Stomach (tissue), 8 donors: ENCODE measurements at regions not wholly inside any gene's neighbourhood (a gene's known extent, or its start where the extent isn't known, plus 50 kb on each side); places are given as distances from the start of the nearest gene placed in this dataset.

ENCODE experiments used
- DNase-seq, 2 donors: peaks; one replicate each; pipeline versions ENCODE4 v3.0.0 to v3.0.0-alpha.2; 2013 to 2019
- H3K27ac ChIP-seq, 5 donors: fragments of 200-600 bp in 4 of 5; sonication (generic) in 4 of 5; one replicate each; pipeline ENCODE4 v1.5.1; 2013 to 2019; ENCODE audit warnings: mild to moderate bottlenecking in 1 of 5, moderate library complexity in 1 of 5
- H3K27me3 ChIP-seq, 3 donors: fragments of 200-600 bp; sonication (generic); one replicate each; pipeline ENCODE4 v1.5.1; 2017 to 2019; ENCODE audit warnings: mixed run types in 1 of 3
- H3K36me3 ChIP-seq, 4 donors: fragments of 200-600 bp; sonication (generic); 1 replicate in 3 of 4; 2 replicates in 1 of 4; pipeline ENCODE4 v1.5.1; 2016 to 2019
- H3K4me1 ChIP-seq, 4 donors: fragments of 200-600 bp; sonication (generic); one replicate each; pipeline ENCODE4 v1.5.1; 2016 to 2019
- H3K4me3 ChIP-seq, 4 donors: fragments of 200-600 bp; sonication (generic) in 3 of 4; one replicate each; pipeline ENCODE4 v1.5.1; 2016 to 2019; ENCODE audit warnings: mild to moderate bottlenecking in 1 of 4
- H3K9me3 ChIP-seq, 4 donors: fragments of 200-600 bp; sonication (generic); one replicate each; pipeline ENCODE4 v1.5.1; 2016 to 2019
- EP300 ChIP-seq: sonication (generic); formaldehyde crosslinking; IDR thresholded peaks from one replicate; pipeline ENCODE4 v1.6.1; 2017; ENCODE audit warnings: antibody characterized with exemption
- POLR2A ChIP-seq, 4 donors: fragments of 450-650 bp; IDR thresholded peaks; one replicate each; pipeline ENCODE4 v1.6.1; 2016; ENCODE audit warnings: antibody characterized with exemption in 4 of 4, control low read depth in 2 of 4, mild to moderate bottlenecking in 1 of 4, moderate library complexity in 1 of 4
- POLR2AphosphoS5 ChIP-seq, 3 donors: sonication (generic); formaldehyde crosslinking; IDR thresholded peaks; one replicate each; pipeline ENCODE4 v1.6.1; 2016; ENCODE audit warnings: antibody characterized with exemption in 3 of 3
- WGBS, 5 donors: extraction: QIAGEN DNeasy Blood & Tissue Kit in 3 of 5; methylation state at CpG; one replicate each; pipeline versions ENCODE4 v1.1.5 to v1.1.7; 2013 to 2018; 5-methylcytosine and 5-hydroxymethylcytosine counted together
- intact Hi-C: fragments of 100-400 bp; cut with DNase I; formaldehyde crosslinking; loops from one replicate; pipeline ENCODE4 v1.15.1; 2023; ENCODE audit warnings: low total_unique reads
- small RNA-seq, 4 donors: library from RNA; depleted of rRNA; stranded (forward); fragments of <200 nt; gene quantifications; one replicate each; pipeline ENCODE3, GENCODE V24; 2016
- TF ChIP-seq, protein P1 (sequence below), 7 experiments: fragments of 450-650 bp in 4 of 7; fragments of 200-600 bp in 3 of 7; sonication (generic) in 3 of 7; IDR thresholded peaks; one replicate each; pipeline ENCODE4 v1.5.1; 2016 to 2019; ENCODE audit warnings: antibody characterized with exemption in 7 of 7, control low read depth in 2 of 7, mild to moderate bottlenecking in 1 of 7
- donor health status: healthy with polysubstance abuse.
- donor health status: Bipolar disorder and iron deficiency.
- donor health status: healthy.

- no peaks in the 10 kb centered on the region for H3K4me1 ChIP-seq
- intact Hi-C loops, result no loop called here
- TF ChIP-seq EP300 (no peak), POLR2AphosphoS5 (IDR thresholded peaks at IDR 0.05) (no peak), POLR2A (IDR thresholded peaks at IDR 0.05) (no peak)
- TF ChIP-seq, protein P1, sequence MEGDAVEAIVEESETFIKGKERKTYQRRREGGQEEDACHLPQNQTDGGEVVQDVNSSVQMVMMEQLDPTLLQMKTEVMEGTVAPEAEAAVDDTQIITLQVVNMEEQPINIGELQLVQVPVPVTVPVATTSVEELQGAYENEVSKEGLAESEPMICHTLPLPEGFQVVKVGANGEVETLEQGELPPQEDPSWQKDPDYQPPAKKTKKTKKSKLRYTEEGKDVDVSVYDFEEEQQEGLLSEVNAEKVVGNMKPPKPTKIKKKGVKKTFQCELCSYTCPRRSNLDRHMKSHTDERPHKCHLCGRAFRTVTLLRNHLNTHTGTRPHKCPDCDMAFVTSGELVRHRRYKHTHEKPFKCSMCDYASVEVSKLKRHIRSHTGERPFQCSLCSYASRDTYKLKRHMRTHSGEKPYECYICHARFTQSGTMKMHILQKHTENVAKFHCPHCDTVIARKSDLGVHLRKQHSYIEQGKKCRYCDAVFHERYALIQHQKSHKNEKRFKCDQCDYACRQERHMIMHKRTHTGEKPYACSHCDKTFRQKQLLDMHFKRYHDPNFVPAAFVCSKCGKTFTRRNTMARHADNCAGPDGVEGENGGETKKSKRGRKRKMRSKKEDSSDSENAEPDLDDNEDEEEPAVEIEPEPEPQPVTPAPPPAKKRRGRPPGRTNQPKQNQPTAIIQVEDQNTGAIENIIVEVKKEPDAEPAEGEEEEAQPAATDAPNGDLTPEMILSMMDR (IDR thresholded peaks at IDR 0.05), result no peak
- no peaks in the 10 kb centered on the region for H3K9me3 ChIP-seq
- H3K36me3 ChIP-seq, result no peaks in the 10 kb centered on the region
- H3K27me3 ChIP-seq, result no peaks in the 10 kb centered on the region
- H3K27ac ChIP-seq, result no peak overlapping the region
- no peak for DNase-seq
- no peak overlapping the region for H3K4me3 ChIP-seq
Measured at GRCh38 chr6:113796038-113796437, 61.1 kb upstream of the MARCKS start.

- intact Hi-C loops, result no loop called here
- DNase-seq, result no peak
- Histone ChIP-seq H3K36me3 (no peaks in the 10 kb centered on the region), H3K9me3 (no peaks in the 10 kb centered on the region), H3K4me3 (no peak overlapping the region), H3K27me3 (no peaks in the 10 kb centered on the region), H3K4me1 (peaks cover 0 to 8% (median 0%) of the 10 kb centered on the region in 4 donors), H3K27ac (no peak overlapping the region)
- TF ChIP-seq EP300, result no peak
- TF ChIP-seq POLR2A (IDR thresholded peaks at IDR 0.05), result no peak
- TF ChIP-seq, protein P1 (IDR thresholded peaks at IDR 0.05), result no peak
- no peak for TF ChIP-seq POLR2AphosphoS5 (IDR thresholded peaks at IDR 0.05)
Measured at GRCh38 chr6:113802779-113803178, 54.4 kb upstream of the MARCKS start.

DNA sequence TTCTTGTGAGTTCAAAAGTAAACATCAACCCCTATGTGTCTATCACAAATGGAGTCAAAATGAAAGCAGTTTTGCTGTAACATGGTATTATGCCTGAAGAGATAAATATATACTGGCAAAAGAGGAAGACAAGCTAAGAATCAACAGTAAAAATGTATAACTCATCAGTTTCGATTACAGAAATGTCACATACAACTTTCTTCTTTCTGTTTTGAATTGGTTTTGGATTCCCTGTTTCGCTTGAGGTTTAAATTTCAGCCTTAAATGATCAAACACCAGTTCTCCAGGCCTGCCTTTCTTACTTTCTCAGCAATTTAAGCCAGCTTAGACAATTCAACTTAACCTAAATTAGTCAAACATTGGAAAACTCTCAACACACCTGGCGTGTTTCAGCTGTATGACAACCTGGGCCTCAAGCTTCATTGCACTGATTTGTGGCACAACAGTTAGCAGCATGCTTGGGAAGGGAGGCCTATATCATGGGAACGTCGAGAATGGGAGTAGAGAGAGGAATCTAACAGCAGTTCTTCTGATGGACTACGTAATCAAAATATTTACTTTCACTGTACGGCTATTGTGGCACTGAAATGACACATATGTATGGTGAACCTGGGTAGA lies 51.9 kb upstream of the MARCKS start:
- no peak for TF ChIP-seq POLR2AphosphoS5 (IDR thresholded peaks at IDR 0.05)
- TF ChIP-seq, protein P1 (IDR thresholded peaks at IDR 0.05), result no peak
- no peaks in the 10 kb centered on the region for H3K36me3 ChIP-seq
- DNase-seq, result peak in 1 of 2 donors; percentile 47
- intact Hi-C loops, result no loop called here
- peaks cover 0 to 8% (median 0%) of the 10 kb centered on the region in 4 donors for H3K4me1 ChIP-seq
- H3K27ac ChIP-seq, result peak overlapping the region in 3 of 5 donors; percentile 11 to 28 (median 23)
- H3K4me3 ChIP-seq, result no peak overlapping the region
- H3K9me3 ChIP-seq, result no peaks in the 10 kb centered on the region
- H3K27me3 ChIP-seq, result no peaks in the 10 kb centered on the region
- WGBS, 5 donors, result 61 to 67% (median 64%) methylated on average over 7 of the region's 7 CpGs

GRCh38 chr6:113805811-113806495 lies 51.2 kb upstream of the MARCKS start:
- TF ChIP-seq, protein P1 (IDR thresholded peaks at IDR 0.05), result no peak
- TF ChIP-seq POLR2AphosphoS5 (IDR thresholded peaks at IDR 0.05), result no peak
- no peak for TF ChIP-seq EP300
- no peak for TF ChIP-seq POLR2A (IDR thresholded peaks at IDR 0.05)
- Histone ChIP-seq H3K4me3 (no peak overlapping the region), H3K9me3 (no peaks in the 10 kb centered on the region), H3K27ac (peak overlapping the region in 2 of 5 donors; percentile 11 to 28), H3K4me1 (peaks cover 0 to 8% (median 0%) of the 10 kb centered on the region in 4 donors), H3K36me3 (no peaks in the 10 kb centered on the region), H3K27me3 (no peaks in the 10 kb centered on the region)
- intact Hi-C loops, result no loop called here
- WGBS, 5 donors, result 69 to 82% (median 77%) methylated on average over 6 of the region's 6 CpGs
- no peak for DNase-seq

Small RNA genes lying in the stretch of these regions (small RNA-seq; reads per million reads assigned to genes)
- 0 reads per million in 4 donors for gene RNU6-1163P
